HG02870 (cell line): ENCODE measurements at regions not wholly inside any gene's neighbourhood (a gene's known extent, or its start where the extent isn't known, plus 50 kb on each side); places are given as distances from the start of the nearest gene placed in this dataset.
"Not testable (repeated sequence)": the region's sequence is repeated elsewhere in the genome, so short reads cannot be mapped to it uniquely, and the experiment has no call there.

ENCODE experiments used
- ATAC-seq: cut with Tn5 transposase; IDR thresholded peaks from one replicate; pipeline ENCODE4 v1.9.1; 2021; ENCODE audit warnings: mild to moderate bottlenecking, moderate library complexity; ENCODE audit not compliant: unreplicated experiment

GRCh38 chr4:72945719-72946336 is 123.7 kb downstream of the COX18 start:
- no peak for ATAC-seq

DNA sequence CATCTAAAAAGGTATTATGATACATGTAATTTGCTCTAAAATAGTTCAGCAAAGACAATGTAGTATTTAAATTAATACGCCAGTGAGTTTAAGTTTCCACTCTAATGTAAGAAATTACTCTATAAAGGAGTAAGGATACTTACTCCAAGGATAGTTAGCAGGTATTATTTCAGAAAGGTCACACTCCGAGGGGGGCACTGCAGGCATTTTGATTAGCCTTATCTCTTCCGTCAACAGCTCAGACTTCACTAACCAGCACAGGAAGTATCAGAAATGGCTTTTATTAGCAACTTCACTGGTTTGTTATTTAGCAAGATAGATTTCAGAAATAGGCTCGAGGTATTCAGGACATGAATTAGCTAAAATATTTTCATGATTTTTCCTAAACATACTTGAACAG is 127.0 kb downstream of the COX18 start:
- no peak for ATAC-seq

DNA sequence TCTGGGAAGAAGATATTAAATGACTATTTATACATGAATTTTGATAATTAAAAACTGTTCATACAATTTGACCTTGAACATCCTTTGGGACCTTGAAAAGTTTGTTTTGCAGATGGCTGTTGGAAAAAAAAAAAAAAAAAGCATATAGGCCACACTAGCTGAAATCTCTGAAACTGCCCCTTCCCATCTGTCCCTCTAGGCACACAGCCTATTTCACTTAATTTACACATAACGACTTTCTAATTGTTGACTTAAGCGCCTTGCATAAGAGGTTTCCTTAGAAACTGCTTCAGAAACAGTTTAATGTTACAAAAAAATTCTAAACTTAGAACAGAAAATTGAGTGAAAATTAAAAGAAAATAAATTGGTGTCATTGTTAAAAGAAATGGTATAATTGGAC is 131.0 kb downstream of the COX18 start:
- no peak for ATAC-seq

DNA sequence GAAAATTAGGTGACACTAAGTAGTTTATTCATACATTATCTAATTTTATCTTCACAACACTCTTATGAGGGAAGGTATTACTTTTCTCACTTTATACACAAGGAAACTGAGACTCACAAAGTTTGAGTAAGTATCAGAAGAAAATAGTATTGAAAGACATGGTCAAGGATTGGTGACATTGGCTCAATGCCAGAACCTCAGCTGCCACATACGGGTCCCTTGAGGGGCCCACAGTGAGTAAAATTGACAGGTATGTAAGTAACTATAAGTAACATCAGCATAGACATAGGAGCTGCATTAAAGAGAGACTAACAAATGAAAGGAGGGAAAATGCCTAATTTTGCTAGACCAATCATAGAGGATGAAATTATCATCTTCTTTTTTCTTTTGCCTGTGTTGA is 134.1 kb downstream of the COX18 start:
- no peak for ATAC-seq

- no peak for ATAC-seq
Observed at GRCh38 chr4:72933029-72933428, 136.5 kb downstream of the COX18 start.

DNA sequence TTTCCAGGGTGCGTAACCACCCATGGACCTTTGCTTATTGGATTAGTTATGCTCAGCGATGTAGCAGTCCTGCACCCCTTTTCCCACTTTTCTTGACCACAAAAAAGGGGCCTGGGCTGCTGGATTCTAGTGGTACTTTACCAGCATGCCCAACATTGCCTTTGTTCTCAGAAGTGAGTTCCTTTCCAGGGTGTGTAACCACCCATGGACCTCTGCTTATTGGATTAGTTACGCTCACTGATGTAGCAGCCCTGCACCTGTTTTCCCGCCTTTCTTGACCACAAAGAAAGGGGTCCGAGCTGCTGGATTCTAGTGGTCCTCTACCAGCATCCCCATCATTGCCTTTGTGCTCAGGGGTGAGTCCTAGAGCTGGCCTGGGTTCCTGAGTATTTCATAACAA is 138.2 kb downstream of the COX18 start:
- ATAC-seq = no peak

- ATAC-seq = not testable (repeated sequence)
Observed at GRCh38 chr4:72929596-72930274, 139.8 kb downstream of the COX18 start.

DNA sequence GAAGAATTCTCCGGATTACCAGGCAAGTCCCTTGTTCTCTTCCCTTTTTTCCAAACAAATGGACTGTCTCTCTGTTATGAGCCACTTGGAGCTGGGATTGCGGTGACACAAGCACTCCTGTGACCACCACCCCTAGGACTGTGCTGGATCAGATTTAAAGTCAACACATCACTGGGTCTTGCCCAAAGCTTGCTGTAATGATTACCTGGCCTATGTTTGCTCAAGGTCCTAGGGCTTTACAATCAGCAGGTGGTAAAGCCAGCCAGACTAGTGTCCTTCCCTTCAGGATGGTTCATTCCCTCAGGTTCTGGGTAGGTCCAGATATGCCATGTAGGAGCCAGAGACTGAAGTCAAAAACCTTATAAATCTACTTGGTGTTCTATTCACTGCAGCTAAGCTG is 144.7 kb downstream of the COX18 start:
- no peak for ATAC-seq

DNA sequence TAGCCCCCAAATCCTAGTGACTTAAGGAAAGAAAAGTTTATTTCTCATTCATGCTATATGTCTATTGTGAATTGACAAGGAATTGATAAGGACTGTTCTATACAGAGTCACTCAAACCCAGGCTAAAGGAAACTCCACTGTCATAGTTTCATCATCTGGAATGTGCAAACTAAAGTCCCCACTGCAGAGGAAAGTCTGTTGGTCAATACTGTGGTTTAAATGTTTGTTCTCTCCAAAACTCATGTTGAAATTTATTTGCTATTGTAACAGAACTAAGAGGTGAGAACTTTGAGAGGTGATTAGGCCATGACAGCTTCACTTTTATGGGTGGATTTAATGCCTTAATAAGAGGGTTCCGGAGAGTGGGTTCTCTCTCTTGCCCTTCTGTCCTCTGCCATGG is 149.6 kb downstream of the COX18 start:
- ATAC-seq = no peak

- no peak for ATAC-seq
Observed at GRCh38 chr4:72919464-72919863, 150.1 kb downstream of the COX18 start.

DNA sequence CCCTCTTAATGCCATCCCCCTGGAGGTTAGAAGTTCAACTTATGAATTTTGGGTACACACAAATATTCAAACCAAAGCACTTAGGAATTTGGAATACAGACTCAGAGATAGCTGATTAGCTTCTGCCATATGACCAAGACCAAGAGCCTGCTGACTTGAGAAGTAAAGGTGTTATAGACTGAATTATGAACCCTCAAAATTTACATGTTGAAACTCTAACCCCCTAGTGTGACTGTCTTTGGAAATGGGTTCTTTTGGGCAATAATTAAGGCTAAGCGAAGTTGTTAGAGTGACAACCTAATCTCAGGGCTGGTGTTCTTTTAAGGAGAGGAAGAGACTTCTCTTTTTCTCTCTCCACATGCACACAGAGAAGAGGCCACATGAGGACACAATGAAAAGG is 151.2 kb downstream of the COX18 start:
- ATAC-seq = no peak

DNA sequence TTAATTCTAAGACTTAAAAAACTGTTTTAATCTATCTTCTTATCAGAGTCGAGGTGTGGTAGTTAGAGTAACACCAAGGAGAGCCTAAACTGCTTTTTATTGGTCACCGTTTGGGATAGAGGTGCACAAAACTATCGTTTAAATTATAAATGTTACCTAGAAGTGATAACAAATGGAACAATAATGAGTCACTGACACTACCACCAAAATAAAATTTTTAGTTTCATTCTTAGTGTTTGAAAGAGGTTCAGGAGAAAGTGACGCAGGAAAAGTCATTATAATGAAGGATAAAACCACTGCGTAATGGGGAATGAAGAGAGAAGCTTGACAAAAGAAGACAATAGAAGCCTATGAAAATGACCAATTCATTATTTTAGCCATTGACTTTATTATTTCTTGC is 158.2 kb downstream of the COX18 start:
- ATAC-seq = no peak

GRCh38 chr4:72909461-72909860 is 160.1 kb downstream of the COX18 start:
- no peak for ATAC-seq

DNA sequence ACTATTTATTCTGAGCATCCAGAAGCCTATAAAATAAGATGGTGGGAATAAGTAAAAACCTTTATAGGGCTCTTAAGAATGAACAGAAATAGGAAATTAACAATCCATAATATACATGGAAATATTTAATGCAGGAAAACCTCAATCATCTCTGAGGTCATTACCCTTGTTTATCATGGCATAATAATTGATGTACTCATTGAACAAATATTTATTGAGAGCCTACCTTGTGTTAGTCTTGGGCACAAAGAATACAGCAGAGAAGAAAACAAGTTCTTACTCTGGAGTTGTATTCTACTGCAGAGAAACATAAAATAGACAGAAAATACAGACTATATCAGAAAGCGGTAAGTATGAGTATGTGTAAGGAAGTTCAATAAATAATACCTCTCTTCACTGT is 167.2 kb downstream of the COX18 start:
- ATAC-seq = no peak

- no peak for ATAC-seq
Observed at GRCh38 chr4:72901553-72901952, 168.0 kb downstream of the COX18 start.

DNA sequence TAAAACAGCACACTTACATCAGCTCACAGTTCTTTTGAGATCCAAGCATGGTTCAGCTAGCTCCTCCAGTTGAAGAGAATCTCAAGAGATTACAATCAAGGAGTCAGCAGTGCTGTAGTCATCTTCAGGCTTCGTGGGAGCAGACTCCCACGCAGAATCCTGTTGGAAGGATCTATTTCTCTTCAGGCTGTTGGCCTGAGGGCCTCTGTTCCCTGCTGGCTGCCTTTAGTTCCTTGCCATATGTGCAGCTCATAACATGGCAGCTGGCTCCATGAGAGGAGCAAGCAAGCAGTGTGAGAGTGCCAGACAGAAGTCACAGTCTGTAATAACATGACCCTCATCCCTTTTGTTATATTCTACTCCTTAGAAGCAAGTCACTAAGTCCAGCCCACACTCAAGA is 168.6 kb downstream of the COX18 start:
- ATAC-seq = no peak

- ATAC-seq = no peak
Observed at GRCh38 chr4:72899621-72900020, 169.9 kb downstream of the COX18 start.

GRCh38 chr4:72899214-72899613 is 170.3 kb downstream of the COX18 start:
- ATAC-seq = no peak

- ATAC-seq = no peak
Observed at GRCh38 chr4:72896515-72896914, 173.0 kb downstream of the COX18 start.

DNA sequence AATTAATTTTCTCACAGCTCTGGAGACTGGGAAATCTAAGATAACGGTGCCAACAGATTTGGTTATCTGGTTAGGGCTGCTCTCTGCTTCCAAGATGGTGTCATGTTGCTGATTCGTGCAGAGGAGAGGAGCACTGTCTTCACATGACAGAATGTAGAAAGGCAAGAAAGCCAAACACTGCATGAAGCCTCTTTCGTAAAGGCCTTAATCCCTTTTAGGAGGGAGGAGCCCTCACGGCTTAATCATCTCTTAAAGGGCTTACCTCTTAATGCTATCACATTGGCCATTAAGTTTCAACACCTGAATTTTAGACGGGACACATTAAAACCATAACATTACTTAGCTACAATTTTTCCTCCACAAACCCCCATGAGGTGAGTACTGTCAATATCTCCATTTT is 174.1 kb downstream of the COX18 start:
- no peak for ATAC-seq

GRCh38 chr4:72893354-72894066 is 176.0 kb downstream of the COX18 start:
- no peak for ATAC-seq

DNA sequence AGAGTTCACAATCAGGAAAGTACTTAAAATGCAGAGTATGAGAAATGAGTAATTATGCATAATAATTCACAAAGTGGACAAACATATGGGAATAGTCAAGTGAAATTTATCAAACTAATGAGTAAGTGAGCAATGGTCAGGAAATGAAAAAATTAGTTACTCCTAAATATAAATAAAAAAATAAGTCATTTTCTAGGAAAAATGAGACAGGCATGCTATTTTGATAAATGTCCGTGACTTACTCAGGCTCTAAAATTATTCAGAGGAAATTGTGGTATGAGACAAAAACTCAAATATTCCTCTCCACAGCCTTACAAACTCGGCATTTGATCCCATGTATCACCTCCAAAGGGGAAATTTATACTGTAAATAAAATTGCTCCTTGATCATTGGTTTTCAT is 181.2 kb downstream of the COX18 start:
- ATAC-seq = no peak
